B cell (primary cell): ENCODE measurements at regions not wholly inside any gene's neighbourhood (a gene's known extent, or its start where the extent isn't known, plus 50 kb on each side); places are given as distances from the start of the nearest gene placed in this dataset.

Experiments used
- ATAC-seq: fragments of 200-7000 bp; cut with Tn5 transposase; one replicate; pipeline ENCODE4 v1.10.0; 2021; ENCODE audit warnings: low read depth, mild to moderate bottlenecking, moderate number of reproducible peaks, moderate library complexity
- CTCF ChIA-PET: fragments of 350-600 bp; sonication (Branson Sonifier 250); formaldehyde crosslinking; loops from one replicate; lab custom pipeline; 2021; ENCODE audit warnings: antibody characterized with exemption, inconsistent platforms; lab: Charles Lee
- POLR2A ChIA-PET: fragments of 350-600 bp; sonication (Branson Sonifier 250); formaldehyde crosslinking; loops from one replicate; lab custom pipeline; 2021; ENCODE audit warnings: antibody characterized with exemption; lab: Charles Lee
- DNase-seq: peaks from one replicate; pipeline ENCODE4 v3.0.0; 2013
- H2AFZ ChIP-seq: 2 replicates; pipeline ENCODE4 v1.6.1; 2012; ENCODE audit warnings: mild to moderate bottlenecking, low read depth, low read length; ENCODE audit not compliant: insufficient read depth, poor library complexity, severe bottlenecking
- H3K27ac ChIP-seq, 2 donors: 1 replicate in 1 of 2; 2 replicates in 1 of 2; pipeline ENCODE4 v1.5.1; 2012 to 2013; ENCODE audit warnings: low read length in 2 of 2, mild to moderate bottlenecking in 2 of 2, moderate library complexity in 1 of 2
- H3K27me3 ChIP-seq, 4 experiments: fragments of 200-600 bp in 1 of 4; sonication (generic) in 1 of 4; replicated peaks in 1 of 4; 1 replicate in 2 of 4; 2 replicates in 2 of 4; pipeline versions ENCODE4 v1.6.1 to v1.7.0; 2013 to 2016; ENCODE audit warnings: low read length in 3 of 4, mild to moderate bottlenecking in 2 of 4, mixed read lengths in 1 of 4, moderate library complexity in 1 of 4; ENCODE audit not compliant: insufficient read depth in 4 of 4, control insufficient read depth in 3 of 4; ENCODE audit errors: control extremely low read depth in 1 of 4
- H3K36me3 ChIP-seq, 2 experiments: replicated peaks in 1 of 2; 1 replicate in 1 of 2; 2 replicates in 1 of 2; pipeline versions ENCODE4 v1.6.1 to v1.7.1; 2013; ENCODE audit warnings: low read length in 1 of 2; ENCODE audit not compliant: insufficient read depth in 2 of 2, control insufficient read depth in 1 of 2; ENCODE audit errors: control extremely low read depth in 1 of 2, extremely low read depth in 1 of 2
- H3K4me1 ChIP-seq, 2 donors: fragments of 200-600 bp in 1 of 2; sonication (generic) in 1 of 2; 1 replicate in 1 of 2; 2 replicates in 1 of 2; pipeline versions ENCODE4 v1.5.1 to v1.6.1; 2013 to 2017; ENCODE audit warnings: low read length in 2 of 2; ENCODE audit not compliant: control insufficient read depth in 2 of 2, insufficient read depth in 2 of 2
- H3K4me2 ChIP-seq: replicated peaks from 2 replicates; pipeline ENCODE3; 2012; ENCODE audit warnings: mild to moderate bottlenecking, low read depth, low read length; ENCODE audit not compliant: poor library complexity, severe bottlenecking
- H3K4me3 ChIP-seq, 5 experiments: fragments of 200-600 bp in 1 of 5; sonication (generic) in 1 of 5; 1 replicate in 3 of 5; 2 replicates in 2 of 5; pipeline versions ENCODE4 v1.5.1 to v1.7.0; 2011 to 2016; ENCODE audit warnings: low read length in 4 of 5, mild to moderate bottlenecking in 4 of 5, low read depth in 2 of 5, control low read depth in 1 of 5, moderate library complexity in 1 of 5; ENCODE audit not compliant: insufficient read depth in 1 of 5; ENCODE audit errors: control extremely low read depth in 1 of 5, extremely low read depth in 1 of 5
- H3K79me2 ChIP-seq: fragments of 200-600 bp; sonication (generic); one replicate; pipeline ENCODE4 v1.6.0; 2016; ENCODE audit warnings: low read length; ENCODE audit not compliant: control insufficient read depth, insufficient read depth
- H3K9ac ChIP-seq: fragments of 200-600 bp; sonication (generic); 2 replicates; pipeline ENCODE4 v1.6.1; 2017; ENCODE audit warnings: mild to moderate bottlenecking, low read length, moderate library complexity
- H3K9me3 ChIP-seq, 3 donors: one replicate each; pipeline versions ENCODE4 v1.6.1 to v1.7.1; 2013; ENCODE audit warnings: low read length in 2 of 3; ENCODE audit not compliant: control insufficient read depth in 2 of 3, insufficient read depth in 1 of 3; ENCODE audit errors: control extremely low read depth in 1 of 3
- H4K20me1 ChIP-seq: 2 replicates; pipeline ENCODE4 v1.6.0; 2012; ENCODE audit warnings: mild to moderate bottlenecking, low read length; ENCODE audit not compliant: insufficient read depth, control insufficient read depth, poor library complexity, severe bottlenecking
- H3K27ac Mint-ChIP-seq: one replicate; pipeline ENCODE4 v1.8.0; 2021; ENCODE audit warnings: mixed read lengths
- H3K27me3 Mint-ChIP-seq: one replicate; pipeline ENCODE4 v1.8.0; 2021; ENCODE audit warnings: mixed read lengths
- H3K4me1 Mint-ChIP-seq: one replicate; pipeline ENCODE4 v1.8.0; 2021; ENCODE audit warnings: mixed read lengths
- H3K4me3 Mint-ChIP-seq: one replicate; pipeline ENCODE4 v1.8.0; 2021; ENCODE audit warnings: mixed read lengths
- H3K9me3 Mint-ChIP-seq: one replicate; pipeline ENCODE4 v1.8.0; 2022; ENCODE audit warnings: mixed read lengths; ENCODE audit not compliant: insufficient read depth
- EZH2 ChIP-seq: IDR thresholded peaks from 2 replicates; pipeline ENCODE4 v1.6.1; 2012; ENCODE audit warnings: borderline replicate concordance, low read depth, mild to moderate bottlenecking, moderate library complexity, low read length; ENCODE audit not compliant: insufficient read depth, poor library complexity, severe bottlenecking
- WGBS: methylation state at CpG from one replicate; pipeline ENCODE4 v1.1.5; 2013; ENCODE audit warnings: missing lambda C conversion rate; ENCODE audit not compliant: insufficient coverage; 5-methylcytosine and 5-hydroxymethylcytosine counted together
- intact Hi-C: fragments of 100-400 bp; cut with micrococcal nuclease; formaldehyde crosslinking; loops from one replicate; pipeline ENCODE4 v1.10.0; 2022
- TF ChIP-seq, protein P1 (sequence below): fragments of 200-600 bp; IDR thresholded peaks from one replicate; pipeline ENCODE4 v1.8.0; 2022; ENCODE audit warnings: antibody characterized with exemption, mild to moderate bottlenecking

DNA sequence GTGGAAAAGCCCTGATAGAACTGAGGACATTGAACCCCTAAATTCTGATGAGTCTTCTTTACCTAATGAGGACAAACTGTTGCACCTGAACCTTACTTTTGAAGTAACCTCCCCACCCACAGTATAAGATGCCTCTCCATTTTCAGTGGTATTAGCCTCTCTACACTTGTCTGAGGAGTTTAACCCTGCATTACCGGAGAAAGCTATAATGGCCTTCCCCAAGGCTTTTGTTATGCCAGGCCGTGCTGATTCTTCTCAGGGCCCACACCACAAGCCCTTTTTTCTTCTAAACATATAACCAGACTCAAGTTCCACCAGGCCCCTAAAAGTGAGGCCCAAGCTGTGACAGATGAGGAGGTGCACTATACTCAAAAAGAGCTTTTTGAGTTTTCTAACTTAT, 345.8 kb upstream of the GRID2 start:
- no peak overlapping the region for H3K4me2 ChIP-seq
- Mint-ChIP-seq H3K4me3 (no peak overlapping the region), H3K27ac (no peak overlapping the region), H3K9me3 (peaks cover 2% of the 10 kb centered on the region), H3K27me3 (no peaks in the 10 kb centered on the region), H3K4me1 (no peaks in the 10 kb centered on the region)
- POLR2A ChIA-PET, result no interaction called here
- intact Hi-C loops, result no loop called here
- H3K4me3 ChIP-seq, result no peak overlapping the region
- DNase-seq (no peak), ATAC-seq (no peak)
- H4K20me1 ChIP-seq, result no peaks in the 10 kb centered on the region
- H3K9me3 ChIP-seq, result peaks cover 0 to 8% (median 0%) of the 10 kb centered on the region in 3 donors
- no peak for TF ChIP-seq EZH2
- TF ChIP-seq, protein P1, sequence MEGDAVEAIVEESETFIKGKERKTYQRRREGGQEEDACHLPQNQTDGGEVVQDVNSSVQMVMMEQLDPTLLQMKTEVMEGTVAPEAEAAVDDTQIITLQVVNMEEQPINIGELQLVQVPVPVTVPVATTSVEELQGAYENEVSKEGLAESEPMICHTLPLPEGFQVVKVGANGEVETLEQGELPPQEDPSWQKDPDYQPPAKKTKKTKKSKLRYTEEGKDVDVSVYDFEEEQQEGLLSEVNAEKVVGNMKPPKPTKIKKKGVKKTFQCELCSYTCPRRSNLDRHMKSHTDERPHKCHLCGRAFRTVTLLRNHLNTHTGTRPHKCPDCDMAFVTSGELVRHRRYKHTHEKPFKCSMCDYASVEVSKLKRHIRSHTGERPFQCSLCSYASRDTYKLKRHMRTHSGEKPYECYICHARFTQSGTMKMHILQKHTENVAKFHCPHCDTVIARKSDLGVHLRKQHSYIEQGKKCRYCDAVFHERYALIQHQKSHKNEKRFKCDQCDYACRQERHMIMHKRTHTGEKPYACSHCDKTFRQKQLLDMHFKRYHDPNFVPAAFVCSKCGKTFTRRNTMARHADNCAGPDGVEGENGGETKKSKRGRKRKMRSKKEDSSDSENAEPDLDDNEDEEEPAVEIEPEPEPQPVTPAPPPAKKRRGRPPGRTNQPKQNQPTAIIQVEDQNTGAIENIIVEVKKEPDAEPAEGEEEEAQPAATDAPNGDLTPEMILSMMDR, result no peak
- H3K9ac ChIP-seq, result no peak overlapping the region
- no peak overlapping the region for H2AFZ ChIP-seq
- 100% methylated on average over 1 of the region's 2 CpGs for WGBS
- H3K36me3 ChIP-seq, result no peaks in the 10 kb centered on the region
- no peaks in the 10 kb centered on the region for H3K27me3 ChIP-seq
- no peaks in the 10 kb centered on the region for H3K4me1 ChIP-seq
- no peaks in the 10 kb centered on the region for H3K79me2 ChIP-seq
- CTCF ChIA-PET, result no interaction called here
- H3K27ac ChIP-seq, result no peak overlapping the region

DNA sequence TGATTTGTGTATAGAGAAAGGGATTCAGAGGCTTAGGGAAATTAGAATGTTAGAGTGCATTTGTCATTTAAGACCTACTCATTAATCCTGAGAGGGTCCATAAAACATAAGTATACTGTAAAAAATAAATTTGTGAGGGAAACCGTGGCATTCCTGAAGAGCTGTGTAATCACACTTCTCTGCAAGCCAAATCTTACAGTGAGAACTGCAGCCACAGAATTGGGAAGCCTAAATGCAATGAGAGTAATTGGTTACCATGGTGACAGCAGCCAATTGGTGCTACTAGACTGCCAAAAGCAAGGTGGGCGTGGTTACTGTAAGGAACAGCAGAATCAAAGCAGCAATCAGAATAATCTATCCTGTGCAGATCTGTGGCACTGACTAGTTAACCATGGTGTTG, 345.2 kb upstream of the GRID2 start:
- no peak overlapping the region for H3K4me3 Mint-ChIP-seq
- WGBS, result 80% methylated on average over 1 of the region's 2 CpGs
- intact Hi-C loops, result no loop called here

More for the DNA sequence above, 345.2 kb upstream of the GRID2 start:
- no peaks in the 10 kb centered on the region for H3K36me3 ChIP-seq
- no peaks in the 10 kb centered on the region for H3K79me2 ChIP-seq
- no peak overlapping the region for H3K4me3 ChIP-seq
- no peak for DNase-seq
- H3K9ac ChIP-seq, result no peak overlapping the region
- no peak overlapping the region for H3K27ac ChIP-seq
- no peaks in the 10 kb centered on the region for H3K4me1 Mint-ChIP-seq
- POLR2A ChIA-PET, result no interaction called here
- H3K4me1 ChIP-seq, result no peaks in the 10 kb centered on the region
- peaks cover 2% of the 10 kb centered on the region for H3K9me3 Mint-ChIP-seq
- TF ChIP-seq, protein P1, result no peak
- TF ChIP-seq EZH2, result no peak
- CTCF ChIA-PET, result no interaction called here
- no peaks in the 10 kb centered on the region for H4K20me1 ChIP-seq
- H3K27ac Mint-ChIP-seq, result no peak overlapping the region
- ATAC-seq, result no peak
- no peak overlapping the region for H3K4me2 ChIP-seq
- peaks cover 0 to 8% (median 0%) of the 10 kb centered on the region in 3 donors for H3K9me3 ChIP-seq
- no peak overlapping the region for H2AFZ ChIP-seq
- H3K27me3 Mint-ChIP-seq, result no peaks in the 10 kb centered on the region
- no peaks in the 10 kb centered on the region for H3K27me3 ChIP-seq
